Testis (tissue), 2 donors: ENCODE measurements at regions not wholly inside any gene's neighbourhood (a gene's known extent, or its start where the extent isn't known, plus 50 kb on each side); places are given as distances from the start of the nearest gene placed in this dataset.
"Not testable (repeated sequence)": the region's sequence is repeated elsewhere in the genome, so short reads cannot be mapped to it uniquely, and the experiment has no call there.

Experiments
- DNase-seq: peaks from one replicate; pipeline ENCODE4 v3.0.0-alpha.2; 2019
- H3K27ac ChIP-seq, 2 donors: fragments of 200-600 bp; sonication (generic); one replicate each; pipeline ENCODE4 v1.5.1; 2019
- H3K27me3 ChIP-seq: fragments of 200-600 bp; sonication (generic); one replicate; pipeline ENCODE4 v1.5.1; 2019
- H3K36me3 ChIP-seq: fragments of 200-600 bp; sonication (generic); one replicate; pipeline ENCODE4 v1.5.1; 2017; ENCODE audit warnings: low read depth; ENCODE audit errors: missing control alignments
- H3K4me1 ChIP-seq: fragments of 200-600 bp; sonication (generic); one replicate; pipeline ENCODE4 v1.5.1; 2019
- H3K4me3 ChIP-seq, 2 donors: fragments of 200-600 bp; sonication (generic); one replicate each; pipeline ENCODE4 v1.5.1; 2017 to 2019
- H3K9me3 ChIP-seq: fragments of 200-600 bp; sonication (generic); one replicate; pipeline ENCODE4 v1.5.1; 2017
- POLR2A ChIP-seq: fragments of 450-650 bp; IDR thresholded peaks from one replicate; pipeline ENCODE4 v1.6.1; 2017; ENCODE audit warnings: antibody characterized with exemption, mild to moderate bottlenecking, moderate library complexity
- WGBS, 2 donors: methylation state at CpG; one replicate each; pipeline ENCODE4 v1.1.5; 2018; 5-methylcytosine and 5-hydroxymethylcytosine counted together
- intact Hi-C: fragments of 100-400 bp; cut with DNase I; formaldehyde crosslinking; loops from one replicate; pipeline ENCODE4 v1.15.1; 2023; ENCODE audit warnings: low total_unique reads
- TF ChIP-seq, protein P1 (sequence below), 3 experiments: fragments of 450-650 bp in 2 of 3; fragments of 200-600 bp in 1 of 3; sonication (generic) in 1 of 3; IDR thresholded peaks; one replicate each; pipeline ENCODE4 v1.5.1; 2016 to 2019; ENCODE audit warnings: antibody characterized with exemption in 3 of 3, mild to moderate bottlenecking in 2 of 3, moderate library complexity in 1 of 3

DNA sequence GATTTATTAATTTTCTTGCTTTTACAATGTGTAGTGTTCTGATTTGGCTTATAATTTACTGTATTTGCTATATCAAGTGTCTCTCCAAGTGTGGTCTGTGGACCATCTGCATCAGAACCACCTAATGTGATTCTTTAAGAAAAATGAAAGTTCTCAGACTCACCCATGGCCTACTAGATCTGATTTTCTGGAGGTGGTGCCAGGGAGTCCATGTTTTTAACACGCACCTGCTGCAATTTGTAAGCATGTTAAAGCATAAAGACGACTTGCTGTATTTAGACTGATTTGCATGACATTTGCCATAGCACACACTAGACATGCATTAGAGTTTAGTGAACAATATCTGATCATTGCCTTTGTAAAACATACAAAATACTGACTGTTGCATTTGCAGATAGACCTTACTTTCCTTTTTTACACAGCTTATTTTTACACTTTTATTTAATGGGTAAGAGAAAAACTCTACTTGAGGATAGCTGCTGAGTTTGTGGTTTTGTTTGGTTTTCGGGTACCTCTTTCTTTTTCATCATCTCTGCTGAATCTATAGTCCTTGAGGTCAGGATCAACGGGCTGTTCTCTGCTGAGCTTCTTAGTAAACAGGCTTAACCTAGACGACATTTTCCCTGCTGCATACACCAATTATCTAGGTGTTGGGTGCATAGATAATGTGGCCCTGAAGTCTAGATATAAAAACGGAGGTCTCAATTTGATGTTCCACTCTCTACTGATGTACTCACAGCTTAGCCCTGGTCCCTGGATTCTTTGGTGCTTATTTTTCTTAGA lies 138.0 kb upstream of the ZNF366 start:
- Histone ChIP-seq H3K36me3 (no peaks in the 10 kb centered on the region), H3K4me1 (no peaks in the 10 kb centered on the region), H3K27me3 (no peaks in the 10 kb centered on the region), H3K27ac (no peak overlapping the region), H3K4me3 (no peak overlapping the region), H3K9me3 (no peaks in the 10 kb centered on the region)
- TF ChIP-seq POLR2A = no peak
- TF ChIP-seq, protein P1, sequence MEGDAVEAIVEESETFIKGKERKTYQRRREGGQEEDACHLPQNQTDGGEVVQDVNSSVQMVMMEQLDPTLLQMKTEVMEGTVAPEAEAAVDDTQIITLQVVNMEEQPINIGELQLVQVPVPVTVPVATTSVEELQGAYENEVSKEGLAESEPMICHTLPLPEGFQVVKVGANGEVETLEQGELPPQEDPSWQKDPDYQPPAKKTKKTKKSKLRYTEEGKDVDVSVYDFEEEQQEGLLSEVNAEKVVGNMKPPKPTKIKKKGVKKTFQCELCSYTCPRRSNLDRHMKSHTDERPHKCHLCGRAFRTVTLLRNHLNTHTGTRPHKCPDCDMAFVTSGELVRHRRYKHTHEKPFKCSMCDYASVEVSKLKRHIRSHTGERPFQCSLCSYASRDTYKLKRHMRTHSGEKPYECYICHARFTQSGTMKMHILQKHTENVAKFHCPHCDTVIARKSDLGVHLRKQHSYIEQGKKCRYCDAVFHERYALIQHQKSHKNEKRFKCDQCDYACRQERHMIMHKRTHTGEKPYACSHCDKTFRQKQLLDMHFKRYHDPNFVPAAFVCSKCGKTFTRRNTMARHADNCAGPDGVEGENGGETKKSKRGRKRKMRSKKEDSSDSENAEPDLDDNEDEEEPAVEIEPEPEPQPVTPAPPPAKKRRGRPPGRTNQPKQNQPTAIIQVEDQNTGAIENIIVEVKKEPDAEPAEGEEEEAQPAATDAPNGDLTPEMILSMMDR (IDR thresholded peaks at IDR 0.05) = no peak
- intact Hi-C loops = no loop called here
- no peak for DNase-seq
- 84 to 88% methylated on average over 6 of the region's 6 CpGs for WGBS, 2 donors

DNA sequence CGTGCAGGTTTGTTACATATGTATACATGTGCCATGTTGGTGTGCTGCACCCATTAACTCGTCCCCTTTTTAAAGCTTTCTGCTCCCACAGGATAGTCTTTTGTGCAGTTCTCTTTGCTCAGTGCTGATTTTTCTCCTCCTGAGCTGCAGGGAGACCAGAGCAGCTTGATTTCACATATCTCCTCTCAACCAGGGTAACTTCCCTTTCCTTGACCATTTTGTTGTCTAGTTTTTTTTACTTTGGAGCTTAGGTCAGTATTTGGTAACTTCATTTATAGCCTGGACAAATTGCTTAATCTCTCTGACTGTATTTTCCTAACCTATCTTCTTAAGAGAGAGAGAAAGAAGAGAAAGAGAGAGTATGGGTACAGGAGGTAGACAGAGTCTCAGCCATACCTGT lies 137.1 kb upstream of the ZNF366 start:
- TF ChIP-seq POLR2A = no peak
- TF ChIP-seq, protein P1 (IDR thresholded peaks at IDR 0.05) = no peak
- no peak overlapping the region for H3K27ac ChIP-seq
- 86 to 88% methylated on average over 2 of the region's 2 CpGs for WGBS, 2 donors
- H3K36me3 ChIP-seq = no peaks in the 10 kb centered on the region
- intact Hi-C loops = no loop called here
- H3K4me3 ChIP-seq = no peak overlapping the region
- H3K4me1 ChIP-seq = no peaks in the 10 kb centered on the region
- no peak for DNase-seq
- H3K27me3 ChIP-seq = no peaks in the 10 kb centered on the region
- no peaks in the 10 kb centered on the region for H3K9me3 ChIP-seq

DNA sequence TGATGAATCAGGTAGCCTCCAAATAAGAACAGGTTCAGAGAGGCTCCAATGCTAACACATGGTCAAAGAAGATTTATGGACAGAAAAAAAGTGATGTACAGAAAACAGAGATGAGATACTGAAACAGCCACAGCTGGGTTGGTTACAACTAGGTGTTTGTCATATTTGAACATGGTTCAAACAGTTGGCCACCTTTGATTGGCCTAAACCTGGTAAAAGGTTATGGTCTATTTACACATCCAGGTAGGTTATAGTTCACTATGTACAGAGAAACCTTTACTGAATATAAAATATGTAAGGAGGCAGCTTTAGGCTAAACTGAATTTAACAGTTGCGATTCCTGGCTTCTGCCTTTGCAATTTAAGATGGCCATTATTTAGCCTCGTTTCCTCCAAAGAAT lies 134.0 kb upstream of the ZNF366 start:
- 93 to 95% methylated on average over 2 of the region's 2 CpGs for WGBS, 2 donors
- Histone ChIP-seq H3K27ac (no peak overlapping the region), H3K4me1 (no peaks in the 10 kb centered on the region), H3K9me3 (no peaks in the 10 kb centered on the region), H3K27me3 (no peaks in the 10 kb centered on the region), H3K36me3 (no peaks in the 10 kb centered on the region), H3K4me3 (no peak overlapping the region)
- no peak for DNase-seq
- no peak for TF ChIP-seq POLR2A
- TF ChIP-seq, protein P1 (IDR thresholded peaks at IDR 0.05) = no peak
- intact Hi-C loops = no loop called here

DNA sequence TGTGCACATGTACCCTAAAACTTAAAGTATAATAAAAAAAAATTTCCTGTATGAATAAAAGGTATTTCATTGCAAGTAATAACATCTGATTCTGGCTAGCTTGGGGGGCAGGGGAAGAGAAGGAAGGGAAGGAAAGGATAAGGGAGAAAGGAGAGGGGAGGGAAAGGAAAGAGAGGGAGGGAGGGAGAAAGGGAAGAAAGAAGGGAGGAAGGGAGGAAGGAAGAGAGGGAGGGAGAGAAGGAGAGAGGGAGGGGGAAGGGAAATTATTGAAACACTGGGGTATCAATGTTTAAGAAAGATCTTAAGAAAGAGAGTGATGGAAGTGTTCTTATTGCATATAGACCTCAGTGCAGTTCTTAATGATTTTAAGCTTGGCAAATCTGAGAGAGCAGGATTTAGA lies 129.8 kb upstream of the ZNF366 start:
- TF ChIP-seq, protein P1 (IDR thresholded peaks at IDR 0.05) = no peak
- no peak for TF ChIP-seq POLR2A
- Histone ChIP-seq H3K4me3 (no peak overlapping the region), H3K27ac (no peak overlapping the region), H3K4me1 (no peaks in the 10 kb centered on the region), H3K27me3 (no peaks in the 10 kb centered on the region), H3K36me3 (no peaks in the 10 kb centered on the region), H3K9me3 (no peaks in the 10 kb centered on the region)
- no peak for DNase-seq
- intact Hi-C loops = no loop called here

DNA sequence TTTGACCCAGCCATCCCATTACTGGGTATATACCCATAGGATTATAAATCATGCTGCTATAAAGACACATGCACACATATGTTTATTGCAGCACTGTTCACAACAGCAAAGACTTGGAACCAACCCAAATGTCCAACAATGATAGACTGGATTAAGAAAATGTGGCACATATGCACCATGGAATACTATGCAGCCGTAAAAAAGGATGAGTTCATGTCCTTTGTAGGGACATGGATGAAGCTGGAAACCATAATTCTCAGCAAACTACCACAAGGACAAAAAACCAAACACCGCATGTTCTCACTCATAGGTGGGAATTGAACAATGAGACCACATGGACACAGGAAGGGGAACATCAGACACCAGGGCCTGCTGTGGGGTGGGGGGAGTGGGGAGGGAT lies 129.4 kb upstream of the ZNF366 start:
- intact Hi-C loops, H3K4me3 ChIP-seq: not testable (repeated sequence)

More for the DNA sequence above, 129.4 kb upstream of the ZNF366 start:
- not testable (repeated sequence) for H3K4me1 ChIP-seq, H3K9me3 ChIP-seq, H3K27ac ChIP-seq, H3K27me3 ChIP-seq, DNase-seq, H3K36me3 ChIP-seq
- whole genome bisulfite sequencing, 2 donors = 85 to 86% methylated on average over 2 of the region's 2 CpGs
